Hypothalamus (tissue), 51 donors: ENCODE measurements at regions not wholly inside any gene's neighbourhood (a gene's known extent, or its start where the extent isn't known, plus 50 kb on each side); places are given as distances from the start of the nearest gene placed in this dataset.
"Not testable (repeated sequence)": the region's sequence is repeated elsewhere in the genome, so short reads cannot be mapped to it uniquely, and the experiment has no call there.

Experiments
- DNase-seq, 51 donors: peaks; one replicate each; lab custom pipeline; 2025; lab: John Stamatoyannopoulos, UW

DNA sequence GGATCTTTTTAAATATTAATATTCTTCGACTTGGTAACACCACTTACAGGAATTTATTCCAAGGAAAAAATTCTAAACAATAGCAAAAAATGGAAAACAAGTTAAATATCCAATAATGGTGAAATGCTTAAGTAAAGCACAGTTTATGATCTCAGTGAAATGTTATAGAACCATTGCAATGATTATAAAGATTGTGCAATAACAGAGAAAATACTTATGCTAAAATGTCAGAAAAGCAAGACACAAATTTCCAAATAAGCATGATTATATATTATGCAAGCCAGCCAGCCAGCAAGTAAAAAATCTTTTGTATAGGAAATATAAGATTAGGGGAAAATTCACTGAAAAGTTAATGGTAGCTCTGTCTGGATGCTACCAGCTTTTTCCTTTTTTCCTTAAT lies 102.7 kb upstream of the EFNA5 start:
- DNase-seq, result no peak

GRCh38 chr5:107772418-107773310 lies 101.9 kb upstream of the EFNA5 start:
- no peak for DNase-seq

DNA sequence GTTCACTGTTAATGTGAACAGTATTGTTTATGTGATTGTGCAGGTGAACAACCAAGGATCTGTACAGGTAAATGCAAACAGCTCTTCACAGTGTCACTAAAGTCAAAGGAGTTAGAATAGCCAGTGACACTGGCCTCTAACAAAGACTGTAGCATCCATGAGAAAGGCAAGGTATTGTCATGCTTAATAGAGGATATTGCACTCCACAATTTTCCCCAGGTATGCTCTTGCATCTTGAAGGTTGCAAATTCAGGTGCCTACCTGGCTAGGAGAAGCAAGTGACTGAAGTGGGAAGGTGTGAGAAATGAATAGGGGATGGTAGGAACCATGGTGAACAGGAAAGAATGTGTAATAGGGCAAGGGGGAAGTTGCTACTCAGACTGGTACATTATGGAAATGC lies 101.2 kb upstream of the EFNA5 start:
- no peak for DNase-seq

GRCh38 chr5:107770051-107770450 lies 99.3 kb upstream of the EFNA5 start:
- DNase-seq, result no peak

GRCh38 chr5:107769519-107769918 lies 98.8 kb upstream of the EFNA5 start:
- no peak for DNase-seq

GRCh38 chr5:107766972-107767371 lies 96.2 kb upstream of the EFNA5 start:
- DNase-seq, result no peak

DNA sequence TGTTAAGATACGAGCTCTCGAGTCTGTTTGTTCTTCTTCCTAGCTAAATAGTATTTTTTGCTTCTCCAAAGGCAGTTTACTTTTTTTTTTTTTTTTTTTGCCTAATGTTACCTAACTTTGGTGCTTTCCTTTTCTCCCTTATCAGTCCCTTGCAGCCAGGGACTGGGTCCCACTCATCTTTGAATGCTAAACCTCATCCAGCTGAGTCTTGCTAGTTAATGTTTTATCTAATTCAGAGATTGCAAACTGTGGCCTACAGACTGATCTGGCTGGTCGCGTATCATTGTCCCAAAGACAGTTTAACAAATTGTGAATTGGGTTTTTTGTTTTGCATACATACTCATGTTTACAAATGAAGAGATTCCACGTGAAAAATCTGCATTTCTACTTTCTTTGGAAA lies 95.7 kb upstream of the EFNA5 start:
- DNase-seq, result no peak

- no peak for DNase-seq
Observed at GRCh38 chr5:107765805-107766063, 95.0 kb upstream of the EFNA5 start.

DNA sequence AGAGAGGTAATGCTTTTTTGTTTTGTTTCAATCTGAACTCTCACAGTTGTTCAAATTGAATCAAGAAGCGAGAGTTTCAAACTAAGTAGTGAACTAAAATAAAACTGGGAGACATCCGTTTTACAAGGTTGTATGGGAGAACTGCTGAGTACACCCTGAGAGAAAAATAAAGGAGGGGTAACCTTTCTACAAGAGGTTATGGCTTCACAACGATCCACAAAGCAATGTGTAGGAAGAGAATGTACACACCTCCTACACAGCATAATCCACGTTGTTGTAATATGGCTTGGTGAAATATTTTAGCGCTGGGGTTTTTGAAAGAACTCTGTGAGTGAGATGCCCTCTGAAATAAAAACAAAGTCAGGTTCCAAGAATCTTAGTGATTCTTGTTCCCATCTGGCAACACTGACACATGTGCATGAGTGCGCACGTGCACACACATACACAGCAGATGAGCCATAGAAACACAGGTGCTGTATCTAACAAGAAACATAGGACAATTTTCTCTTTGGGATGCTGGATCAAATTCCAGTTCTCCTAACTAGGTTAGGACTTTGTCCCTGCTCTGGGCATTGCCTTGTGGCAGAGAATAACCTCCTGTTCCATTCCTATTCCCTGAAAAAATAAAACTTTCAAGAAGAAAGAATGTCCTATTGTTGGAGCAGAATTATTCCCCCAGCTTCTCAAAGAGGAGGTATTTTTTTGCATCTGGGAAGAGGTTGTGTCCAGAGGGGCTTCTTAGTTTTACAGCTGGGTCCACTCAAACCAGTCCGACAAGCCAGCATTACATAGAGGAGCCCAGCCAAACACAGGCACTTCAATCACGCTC lies 94.5 kb upstream of the EFNA5 start:
- no peak for DNase-seq

- no peak for DNase-seq
Observed at GRCh38 chr5:107764282-107764681, 93.5 kb upstream of the EFNA5 start.

DNA sequence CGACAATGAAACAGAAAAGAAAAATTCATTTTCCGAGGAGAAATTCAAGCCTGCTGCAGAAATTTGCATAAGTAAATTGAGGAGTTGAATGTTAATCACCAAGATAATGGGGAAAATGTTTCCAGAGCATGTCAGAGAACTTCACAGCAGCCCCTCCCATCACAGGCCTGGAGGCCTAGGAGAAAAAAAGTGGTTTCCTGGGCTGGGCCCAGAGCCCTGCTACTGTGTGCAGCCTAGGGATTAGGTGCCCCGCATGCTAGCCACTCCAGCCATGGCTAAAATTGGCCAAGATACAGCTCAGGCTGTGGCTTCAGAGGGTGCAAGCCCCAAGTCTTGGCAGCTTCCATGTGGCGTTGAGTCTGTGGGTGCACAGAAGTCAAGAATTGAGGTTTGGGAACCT lies 82.7 kb upstream of the EFNA5 start:
- DNase-seq, result no peak

DNA sequence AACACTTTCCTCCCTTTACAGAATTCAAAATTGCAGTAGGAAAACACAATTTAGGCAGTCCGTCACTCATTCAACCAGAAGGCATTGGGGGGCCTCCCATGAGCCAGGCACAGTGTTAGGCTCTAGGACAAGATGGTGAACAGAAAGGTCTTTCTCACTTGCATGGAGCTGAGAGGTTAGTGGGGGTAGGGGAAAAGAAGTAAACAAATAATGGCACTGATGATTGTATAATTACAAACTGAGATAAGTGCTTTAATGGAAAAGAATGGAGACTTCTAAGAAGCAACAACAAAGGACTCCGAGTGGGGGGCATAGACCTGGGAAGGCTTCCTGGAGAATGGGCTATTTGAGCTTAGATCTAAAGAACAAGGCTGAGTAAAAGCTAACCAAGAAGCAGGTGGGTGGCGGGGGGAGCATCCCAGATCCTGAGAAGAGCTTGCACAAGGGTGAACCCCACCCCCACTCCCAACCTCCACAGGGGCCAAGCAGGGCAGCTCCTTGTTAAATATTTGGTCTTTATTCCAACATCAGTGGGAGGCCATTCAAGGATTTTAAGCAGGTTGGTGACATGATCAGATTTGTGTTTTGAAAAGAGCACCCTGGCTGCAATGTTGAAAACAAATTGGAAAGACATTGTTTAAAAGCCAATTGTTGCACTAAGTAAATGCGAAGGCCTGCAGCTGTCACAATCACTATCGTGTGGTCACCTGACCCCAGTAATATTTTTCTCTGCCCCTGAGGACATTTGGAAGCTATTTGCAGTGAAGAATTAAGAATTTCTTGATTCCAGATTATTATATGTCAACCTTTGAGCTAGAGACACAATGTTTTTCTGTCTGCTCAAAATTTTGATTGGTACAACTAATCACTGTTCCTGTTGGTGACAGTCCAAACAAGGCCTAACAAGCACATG lies 73.9 kb upstream of the EFNA5 start:
- DNase-seq, result no peak

- DNase-seq, result no peak
Observed at GRCh38 chr5:107743373-107744000, 72.8 kb upstream of the EFNA5 start.

DNA sequence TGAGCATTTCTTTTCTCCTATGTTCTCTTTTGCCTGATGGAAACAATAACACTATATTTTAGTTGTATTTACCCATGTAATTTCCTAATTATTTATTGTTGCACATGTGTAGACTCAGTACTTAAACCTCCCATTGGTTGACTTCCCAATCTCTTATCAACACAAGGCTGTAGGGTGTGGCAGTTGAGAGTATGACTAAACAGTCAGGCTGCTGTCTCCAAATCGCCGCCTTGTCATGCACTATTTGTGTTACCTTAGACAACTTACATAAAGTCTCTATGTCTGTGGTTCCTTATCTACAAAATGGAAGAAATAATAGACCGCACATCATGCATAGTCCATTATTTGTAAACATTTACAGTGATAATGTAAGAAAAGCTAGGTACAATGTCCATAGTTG lies 68.9 kb upstream of the EFNA5 start:
- no peak for DNase-seq

DNA sequence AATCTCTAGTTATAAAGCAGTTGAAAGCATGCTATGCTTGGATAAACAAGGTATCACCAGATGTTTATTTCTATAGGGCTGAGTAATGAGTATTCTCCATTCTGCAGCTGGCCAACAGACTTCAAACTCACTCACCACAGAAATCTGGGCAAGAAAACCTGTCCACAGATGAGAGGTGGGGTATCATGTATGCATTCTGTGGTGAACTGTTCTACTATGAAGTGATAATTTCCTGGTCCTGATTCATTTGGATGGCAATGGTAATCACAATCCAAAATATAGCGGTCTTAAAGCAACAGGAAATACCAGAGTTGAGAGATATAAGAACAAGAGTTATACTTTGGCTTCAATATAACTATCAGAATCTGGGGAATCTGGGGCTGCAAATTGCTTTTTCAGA lies 65.9 kb upstream of the EFNA5 start:
- DNase-seq, result no peak

GRCh38 chr5:107736089-107736488 lies 65.4 kb upstream of the EFNA5 start:
- not testable (repeated sequence) for DNase-seq

DNA sequence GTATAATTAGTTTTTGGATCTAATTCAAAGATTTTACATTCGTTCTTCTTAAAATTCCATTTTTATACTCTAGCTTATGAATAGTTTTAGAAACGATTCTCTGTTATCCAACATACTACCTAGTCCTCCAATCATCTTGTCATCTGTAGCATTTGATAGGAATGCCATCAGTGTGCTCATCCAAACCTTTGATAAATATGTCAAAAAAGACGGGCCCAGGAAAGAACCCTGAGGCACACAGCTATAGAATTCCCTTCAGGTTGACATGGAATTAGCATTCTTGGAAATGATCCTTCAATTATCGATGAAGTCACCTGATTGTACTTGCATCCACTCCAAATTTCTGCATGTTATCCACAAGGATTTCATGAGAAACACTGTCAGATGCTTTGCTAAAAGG lies 64.8 kb upstream of the EFNA5 start:
- DNase-seq, result no peak

DNA sequence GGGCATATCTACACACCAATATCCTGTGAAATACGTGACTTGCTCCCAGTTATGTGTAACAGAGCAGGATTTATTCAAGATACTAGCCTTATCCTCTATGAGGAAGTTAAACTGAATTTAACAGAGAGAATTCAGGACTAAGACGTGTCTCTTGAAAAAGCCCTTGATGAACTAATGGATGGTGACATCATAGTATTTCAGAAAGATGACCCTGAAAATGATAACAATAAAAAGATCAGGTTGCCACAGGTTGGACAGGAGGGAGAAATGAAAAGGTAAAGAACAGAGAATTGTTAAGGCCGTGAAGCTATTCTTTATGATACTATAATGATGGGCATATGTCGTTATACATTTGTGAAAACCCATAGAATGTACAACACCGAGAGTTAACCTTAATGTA lies 56.2 kb upstream of the EFNA5 start:
- no peak for DNase-seq

GRCh38 chr5:107724642-107725041 lies 53.9 kb upstream of the EFNA5 start:
- no peak for DNase-seq

DNA sequence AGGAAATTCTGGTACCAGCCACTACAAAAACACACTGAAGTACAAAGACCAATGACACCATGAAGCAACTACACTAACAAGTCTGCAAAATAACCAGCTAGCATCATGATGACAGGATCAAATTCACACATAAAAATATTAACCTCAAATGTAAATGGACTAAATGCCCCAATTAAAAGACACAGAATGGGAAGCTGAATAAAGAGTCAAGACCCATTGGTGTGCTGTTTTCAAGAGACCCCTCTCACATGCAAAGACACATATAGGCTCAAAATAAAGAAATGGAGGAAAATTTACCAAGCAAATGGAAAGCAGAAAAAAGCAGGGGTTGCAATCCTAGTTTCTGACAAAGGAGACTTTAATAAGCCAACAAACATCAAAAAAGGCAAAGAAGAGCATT lies 50.5 kb upstream of the EFNA5 start:
- not testable (repeated sequence) for DNase-seq
